Lower lobe of right lung (tissue), 2 donors: ENCODE measurements at regions not wholly inside any gene's neighbourhood (a gene's known extent, or its start where the extent isn't known, plus 50 kb on each side); places are given as distances from the start of the nearest gene placed in this dataset.

Experiments
- ATAC-seq, 2 donors: fragments of 200-7000 bp; cut with Tn5 transposase; one replicate each; pipeline ENCODE4 v1.9.1; 2020 to 2022; ENCODE audit warnings: mild to moderate bottlenecking in 2 of 2, moderate library complexity in 2 of 2
- DNase-seq: peaks from one replicate; pipeline ENCODE4 v3.0.0-alpha.2; 2020
- H3K27ac ChIP-seq: fragments of 200-600 bp; one replicate; pipeline ENCODE4 v1.8.0; 2022
- H3K27me3 ChIP-seq: fragments of 200-600 bp; one replicate; pipeline ENCODE4 v1.8.0; 2022; ENCODE audit warnings: low read depth
- H3K36me3 ChIP-seq: fragments of 200-600 bp; one replicate; pipeline ENCODE4 v1.8.0; 2022; ENCODE audit warnings: mild to moderate bottlenecking
- H3K4me1 ChIP-seq: fragments of 200-600 bp; one replicate; pipeline ENCODE4 v1.8.0; 2022
- H3K4me3 ChIP-seq: fragments of 200-600 bp; one replicate; pipeline ENCODE4 v1.8.0; 2022; ENCODE audit warnings: mild to moderate bottlenecking
- H3K9me3 ChIP-seq: fragments of 200-600 bp; one replicate; pipeline ENCODE4 v1.8.0; 2022
- CTCF ChIP-seq: fragments of 200-600 bp; IDR thresholded peaks from one replicate; pipeline ENCODE4 v1.8.0; 2022; ENCODE audit warnings: antibody characterized with exemption, mild to moderate bottlenecking
- intact Hi-C: fragments of 100-400 bp; cut with DNase I; formaldehyde crosslinking; loops from one replicate; pipeline ENCODE4 v1.11.0; 2022
- donor health status: DM: no; HTN: yes; CAD: no; lungs with severe emphysema.

- no peaks in the 10 kb centered on the region for H3K9me3 ChIP-seq
- ATAC-seq (no peak), DNase-seq (no peak)
- no peak overlapping the region for H3K4me3 ChIP-seq
- H3K27ac ChIP-seq: no peak overlapping the region
- no peaks in the 10 kb centered on the region for H3K4me1 ChIP-seq
- intact Hi-C loops: no loop called here
- TF ChIP-seq CTCF: no peak
- H3K27me3 ChIP-seq: no peaks in the 10 kb centered on the region
- no peaks in the 10 kb centered on the region for H3K36me3 ChIP-seq
Measured at GRCh38 chr17:51389875-51390274, 129.5 kb downstream of the UTP18 start.

GRCh38 chr17:51391982-51392654, 131.8 kb downstream of the UTP18 start:
- intact Hi-C loops: no loop called here
- ATAC-seq: no peak
- no peaks in the 10 kb centered on the region for H3K36me3 ChIP-seq
- H3K27me3 ChIP-seq: no peaks in the 10 kb centered on the region
- no peak for DNase-seq
- H3K4me1 ChIP-seq: no peaks in the 10 kb centered on the region
- H3K27ac ChIP-seq: no peak overlapping the region
- no peaks in the 10 kb centered on the region for H3K9me3 ChIP-seq
- no peak for TF ChIP-seq CTCF
- no peak overlapping the region for H3K4me3 ChIP-seq

- no peak overlapping the region for H3K27ac ChIP-seq
- H3K4me3 ChIP-seq: no peak overlapping the region
- DNase-seq (no peak), ATAC-seq (no peak)
- no peaks in the 10 kb centered on the region for H3K4me1 ChIP-seq
- intact Hi-C loops: no loop called here
- H3K27me3 ChIP-seq: no peaks in the 10 kb centered on the region
- H3K9me3 ChIP-seq: no peaks in the 10 kb centered on the region
- H3K36me3 ChIP-seq: no peaks in the 10 kb centered on the region
- TF ChIP-seq CTCF: no peak
Measured at GRCh38 chr17:51395621-51396020, 135.3 kb downstream of the UTP18 start.

- Histone ChIP-seq H3K27me3 (no peaks in the 10 kb centered on the region), H3K9me3 (no peaks in the 10 kb centered on the region), H3K27ac (no peak overlapping the region), H3K4me3 (no peak overlapping the region), H3K4me1 (no peaks in the 10 kb centered on the region), H3K36me3 (no peaks in the 10 kb centered on the region)
- intact Hi-C loops: no loop called here
- ATAC-seq: no peak
- no peak for DNase-seq
- TF ChIP-seq CTCF: no peak
Measured at GRCh38 chr17:51397361-51398127, 137.2 kb downstream of the UTP18 start.

GRCh38 chr17:51398128-51398525, 137.8 kb downstream of the UTP18 start:
- Histone ChIP-seq H3K4me1 (no peaks in the 10 kb centered on the region), H3K36me3 (no peaks in the 10 kb centered on the region), H3K27me3 (no peaks in the 10 kb centered on the region), H3K9me3 (no peaks in the 10 kb centered on the region), H3K4me3 (no peak overlapping the region), H3K27ac (no peak overlapping the region)
- no peak for DNase-seq
- intact Hi-C loops: no loop called here
- ATAC-seq: no peak
- TF ChIP-seq CTCF: no peak
